Astrocyte (in vitro differentiated cells and primary cell): ENCODE measurements at regions not wholly inside any gene's neighbourhood (a gene's known extent, or its start where the extent isn't known, plus 50 kb on each side); places are given as distances from the start of the nearest gene placed in this dataset.

Source experiments
- DNase-seq: peaks from one replicate; pipeline ENCODE4 v3.0.0-alpha.2; 2010; ENCODE audit warnings: low read depth
- FAIRE-seq: peaks from 2 replicates; lab custom pipeline; 2011; peaks lifted over from hg19 to GRCh38; lab: Jason Lieb, UNC
- H2AFZ ChIP-seq: 2 replicates; pipeline ENCODE4 v1.6.0; 2012; ENCODE audit warnings: low read depth, low read length, inconsistent platforms
- H3K27ac ChIP-seq: 2 replicates; pipeline ENCODE4 v1.5.1; 2011; ENCODE audit warnings: low read depth, low read length, inconsistent platforms
- H3K27me3 ChIP-seq: 2 replicates; pipeline ENCODE4 v1.6.0; 2011; ENCODE audit warnings: low read length, inconsistent platforms; ENCODE audit not compliant: insufficient read depth
- H3K36me3 ChIP-seq: 2 replicates; pipeline ENCODE4 v1.5.1; 2011; ENCODE audit warnings: low read length, inconsistent platforms; ENCODE audit not compliant: insufficient read depth
- H3K4me1 ChIP-seq: 2 replicates; pipeline ENCODE4 v1.5.1; 2011; ENCODE audit warnings: low read length, inconsistent platforms; ENCODE audit not compliant: insufficient read depth
- H3K4me2 ChIP-seq: 2 replicates; pipeline ENCODE4 v1.6.0; 2012; ENCODE audit warnings: low read length, inconsistent platforms
- H3K4me3 ChIP-seq: 2 replicates; pipeline ENCODE4 v1.5.1; 2011; ENCODE audit warnings: low read depth, mild to moderate bottlenecking, low read length, inconsistent platforms; ENCODE audit not compliant: insufficient read depth
- H3K79me2 ChIP-seq: 2 replicates; pipeline ENCODE4 v1.6.0; 2012; ENCODE audit warnings: mild to moderate bottlenecking, low read length, inconsistent platforms; ENCODE audit not compliant: insufficient read depth
- H3K9ac ChIP-seq: 2 replicates; pipeline ENCODE4 v1.6.0; 2012; ENCODE audit warnings: mild to moderate bottlenecking, low read length, inconsistent platforms
- H3K9me3 ChIP-seq: 2 replicates; pipeline ENCODE4 v1.5.1; 2012; ENCODE audit warnings: low read depth, mild to moderate bottlenecking, low read length, inconsistent platforms; ENCODE audit not compliant: insufficient read depth
- H4K20me1 ChIP-seq: 2 replicates; pipeline ENCODE4 v1.6.0; 2012; ENCODE audit warnings: low read length, inconsistent platforms; ENCODE audit not compliant: insufficient read depth
- H3K27ac Mint-ChIP-seq: one replicate; pipeline ENCODE4 v1.8.0; 2021; ENCODE audit warnings: mild to moderate bottlenecking, mixed read lengths; ENCODE audit not compliant: unreplicated experiment
- H3K27me3 Mint-ChIP-seq: one replicate; pipeline ENCODE4 v1.8.0; 2021; ENCODE audit warnings: low read depth, mixed read lengths; ENCODE audit not compliant: unreplicated experiment
- H3K36me3 Mint-ChIP-seq: one replicate; pipeline ENCODE4 v1.8.0; 2021; ENCODE audit warnings: low read depth, mixed read lengths; ENCODE audit not compliant: unreplicated experiment
- H3K4me1 Mint-ChIP-seq: one replicate; pipeline ENCODE4 v1.8.0; 2021; ENCODE audit warnings: low read depth, mixed read lengths; ENCODE audit not compliant: unreplicated experiment
- H3K4me3 Mint-ChIP-seq: one replicate; pipeline ENCODE4 v1.8.0; 2021; ENCODE audit warnings: mild to moderate bottlenecking, moderate library complexity, mixed read lengths; ENCODE audit not compliant: unreplicated experiment
- H3K9me3 Mint-ChIP-seq: one replicate; pipeline ENCODE4 v1.8.0; 2021; ENCODE audit warnings: mild to moderate bottlenecking, mixed read lengths; ENCODE audit not compliant: unreplicated experiment
- EZH2 ChIP-seq: IDR thresholded peaks from 2 replicates; pipeline ENCODE4 v1.6.1; 2012; ENCODE audit warnings: mild to moderate bottlenecking, low read length, inconsistent platforms; ENCODE audit not compliant: insufficient read depth
- TF ChIP-seq, protein P1 (sequence below): IDR thresholded peaks from 2 replicates; pipeline ENCODE4 v1.5.1; 2011; ENCODE audit warnings: low read depth, mild to moderate bottlenecking, inconsistent platforms, low read length, moderate library complexity; ENCODE audit not compliant: insufficient read depth

DNA sequence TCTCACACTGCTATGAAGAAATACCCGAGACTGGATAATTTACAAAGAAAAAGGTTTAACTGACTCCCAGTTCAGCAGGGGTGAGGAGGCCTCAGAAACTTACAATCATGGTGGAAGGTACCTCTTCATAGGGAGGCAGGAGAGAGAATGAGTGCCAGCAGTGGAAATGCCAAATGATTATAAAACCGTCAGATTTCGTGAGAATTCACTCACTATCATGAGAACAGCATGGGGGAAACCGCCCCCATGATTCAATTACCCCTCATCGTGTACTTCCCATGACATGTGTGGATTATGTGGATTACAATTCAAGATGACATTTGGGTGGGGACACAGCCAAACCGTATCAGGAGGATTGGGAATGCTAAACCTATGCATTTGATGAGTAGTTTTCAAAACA is 380.3 kb upstream of the SPHKAP start:
- no peak overlapping the region for H3K27ac Mint-ChIP-seq
- Histone ChIP-seq H4K20me1 (no peaks in the 10 kb centered on the region), H3K27me3 (no peaks in the 10 kb centered on the region), H3K27ac (no peak overlapping the region), H3K36me3 (no peaks in the 10 kb centered on the region), H3K4me2 (no peak overlapping the region), H2AFZ (no peak overlapping the region), H3K9me3 (no peaks in the 10 kb centered on the region), H3K4me1 (no peaks in the 10 kb centered on the region), H3K9ac (no peak overlapping the region), H3K79me2 (no peaks in the 10 kb centered on the region), H3K4me3 (no peak overlapping the region)
- H3K27me3 Mint-ChIP-seq = no peaks in the 10 kb centered on the region
- no peak overlapping the region for H3K4me3 Mint-ChIP-seq
- FAIRE-seq = no peak
- no peak for DNase-seq
- no peaks in the 10 kb centered on the region for H3K36me3 Mint-ChIP-seq
- no peak for TF ChIP-seq EZH2
- TF ChIP-seq, protein P1, sequence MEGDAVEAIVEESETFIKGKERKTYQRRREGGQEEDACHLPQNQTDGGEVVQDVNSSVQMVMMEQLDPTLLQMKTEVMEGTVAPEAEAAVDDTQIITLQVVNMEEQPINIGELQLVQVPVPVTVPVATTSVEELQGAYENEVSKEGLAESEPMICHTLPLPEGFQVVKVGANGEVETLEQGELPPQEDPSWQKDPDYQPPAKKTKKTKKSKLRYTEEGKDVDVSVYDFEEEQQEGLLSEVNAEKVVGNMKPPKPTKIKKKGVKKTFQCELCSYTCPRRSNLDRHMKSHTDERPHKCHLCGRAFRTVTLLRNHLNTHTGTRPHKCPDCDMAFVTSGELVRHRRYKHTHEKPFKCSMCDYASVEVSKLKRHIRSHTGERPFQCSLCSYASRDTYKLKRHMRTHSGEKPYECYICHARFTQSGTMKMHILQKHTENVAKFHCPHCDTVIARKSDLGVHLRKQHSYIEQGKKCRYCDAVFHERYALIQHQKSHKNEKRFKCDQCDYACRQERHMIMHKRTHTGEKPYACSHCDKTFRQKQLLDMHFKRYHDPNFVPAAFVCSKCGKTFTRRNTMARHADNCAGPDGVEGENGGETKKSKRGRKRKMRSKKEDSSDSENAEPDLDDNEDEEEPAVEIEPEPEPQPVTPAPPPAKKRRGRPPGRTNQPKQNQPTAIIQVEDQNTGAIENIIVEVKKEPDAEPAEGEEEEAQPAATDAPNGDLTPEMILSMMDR = no peak
- H3K9me3 Mint-ChIP-seq = no peaks in the 10 kb centered on the region
- no peaks in the 10 kb centered on the region for H3K4me1 Mint-ChIP-seq

DNA sequence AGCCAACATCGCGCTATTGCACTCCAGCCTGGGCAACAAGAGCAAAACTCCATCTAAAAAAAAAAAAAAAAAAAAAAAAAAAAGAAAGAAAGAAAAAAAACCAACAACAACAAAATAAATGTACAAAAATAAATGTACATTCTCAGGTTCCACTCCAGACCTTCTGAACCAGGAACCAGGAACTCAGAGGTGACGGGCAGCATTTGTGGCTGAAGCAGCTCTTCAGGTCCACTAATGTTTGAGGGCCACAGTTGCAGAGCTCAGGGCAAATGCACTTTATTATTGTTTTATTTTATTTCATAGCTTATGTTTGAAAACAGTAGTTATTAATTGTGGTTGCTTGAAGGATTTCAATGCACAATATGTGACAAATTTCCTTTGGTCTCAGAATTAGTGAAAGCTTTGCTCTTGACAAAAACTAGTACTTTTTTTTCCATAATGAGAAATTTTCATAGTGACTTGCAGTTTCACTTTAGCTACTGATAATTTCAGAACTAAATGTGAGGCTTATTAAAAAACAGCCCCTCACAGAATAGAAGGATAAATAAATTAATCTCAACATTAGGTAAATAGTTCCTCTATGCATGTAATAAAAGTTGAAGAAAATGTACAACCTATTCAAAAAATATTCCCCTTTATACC is 378.4 kb upstream of the SPHKAP start:
- Histone ChIP-seq H3K27me3 (no peaks in the 10 kb centered on the region), H3K27ac (no peak overlapping the region), H3K36me3 (no peaks in the 10 kb centered on the region), H2AFZ (no peak overlapping the region), H3K9ac (no peak overlapping the region), H3K4me2 (no peak overlapping the region), H4K20me1 (no peaks in the 10 kb centered on the region), H3K9me3 (no peaks in the 10 kb centered on the region), H3K4me3 (no peak overlapping the region), H3K4me1 (no peaks in the 10 kb centered on the region), H3K79me2 (no peaks in the 10 kb centered on the region)
- Mint-ChIP-seq H3K36me3 (no peaks in the 10 kb centered on the region), H3K27me3 (no peaks in the 10 kb centered on the region), H3K27ac (no peak overlapping the region), H3K4me1 (no peaks in the 10 kb centered on the region), H3K9me3 (no peaks in the 10 kb centered on the region), H3K4me3 (no peak overlapping the region)
- FAIRE-seq = no peak
- DNase-seq = no peak
- no peak for TF ChIP-seq EZH2
- TF ChIP-seq, protein P1 = no peak

DNA sequence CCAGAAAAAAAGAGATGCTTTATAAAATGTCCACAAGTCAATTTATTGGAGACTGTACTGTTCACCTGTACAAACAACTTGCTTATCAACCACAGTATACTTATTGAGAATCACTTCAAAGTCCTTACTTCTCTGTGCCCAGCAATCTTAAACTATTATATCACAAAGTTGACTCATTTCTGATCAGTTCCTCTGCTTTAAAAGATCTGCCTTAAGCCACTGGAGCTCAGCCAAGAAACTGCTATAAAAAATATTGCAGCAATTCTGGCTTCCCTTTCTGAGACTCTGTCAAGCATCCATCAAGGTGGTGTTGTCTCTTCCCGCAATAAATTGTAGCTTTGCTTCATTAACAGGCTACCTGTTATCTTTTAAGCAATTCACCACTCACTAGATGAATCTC is 375.2 kb upstream of the SPHKAP start:
- H3K27me3 ChIP-seq = no peaks in the 10 kb centered on the region
- no peaks in the 10 kb centered on the region for H4K20me1 ChIP-seq
- no peaks in the 10 kb centered on the region for H3K9me3 ChIP-seq
- no peak overlapping the region for H3K9ac ChIP-seq
- H2AFZ ChIP-seq = no peak overlapping the region
- Mint-ChIP-seq H3K4me3 (no peak overlapping the region), H3K27ac (no peak overlapping the region), H3K4me1 (no peaks in the 10 kb centered on the region), H3K27me3 (no peaks in the 10 kb centered on the region), H3K36me3 (no peaks in the 10 kb centered on the region), H3K9me3 (no peaks in the 10 kb centered on the region)
- H3K4me3 ChIP-seq = no peak overlapping the region
- no peaks in the 10 kb centered on the region for H3K79me2 ChIP-seq
- no peak for TF ChIP-seq EZH2
- TF ChIP-seq, protein P1 = no peak
- DNase-seq (no peak), FAIRE-seq (no peak)
- no peak overlapping the region for H3K4me2 ChIP-seq
- no peaks in the 10 kb centered on the region for H3K36me3 ChIP-seq
- no peak overlapping the region for H3K27ac ChIP-seq
- H3K4me1 ChIP-seq = no peaks in the 10 kb centered on the region
